ENCODE measurements at regions not wholly inside any gene's neighbourhood (a gene's known extent, or its start where the extent isn't known, plus 50 kb on each side); places are given as distances from the start of the nearest gene placed in this dataset.
"Not testable (repeated sequence)": the region's sequence is repeated elsewhere in the genome, so short reads cannot be mapped to it uniquely, and the experiment has no call there.

- no peaks in the 10 kb centered on the region for H3K9me3 ChIP-seq (ENCODE audit: control insufficient read depth, insufficient read depth, low read length)
- H3K4me3 ChIP-seq (ENCODE audit: low read depth, low read length): no peak overlapping the region
- H3K27me3 ChIP-seq (ENCODE audit: control insufficient read depth, insufficient read depth, low read length): no peaks in the 10 kb centered on the region
- no peak for DNase-seq (ENCODE audit: low read depth, low spot score)
- CTCF ChIA-PET: no interaction called here
- no peak overlapping the region for H3K27ac ChIP-seq (ENCODE audit: low read depth, low read length)
- TF ChIP-seq CTCF (IDR thresholded peaks at IDR 0.05; ENCODE audit: low read depth, low read length): no peak
- POLR2A ChIA-PET: no interaction called here
Measured at GRCh38 chr13:31543190-31543589, 196.1 kb upstream of the RXFP2 start.

GRCh38 chr13:31545616-31546015 is 193.7 kb upstream of the RXFP2 start:
- H3K9me3 ChIP-seq (ENCODE audit: control insufficient read depth, insufficient read depth, low read length): no peaks in the 10 kb centered on the region
- no peaks in the 10 kb centered on the region for H3K27me3 ChIP-seq (ENCODE audit: control insufficient read depth, insufficient read depth, low read length)
- POLR2A ChIA-PET: no interaction called here
- CTCF ChIA-PET: interaction anchor here (0.7 kb wide), 1 partner anchor 8 kb away, joined by 3 read pairs; no protein-coding TSS in a partner anchor
- no peak for TF ChIP-seq CTCF (IDR thresholded peaks at IDR 0.05; ENCODE audit: low read depth, low read length)
- H3K4me3 ChIP-seq (ENCODE audit: low read depth, low read length): no peak overlapping the region
- no peak for DNase-seq (ENCODE audit: low read depth, low spot score)
- no peak overlapping the region for H3K27ac ChIP-seq (ENCODE audit: low read depth, low read length)

GRCh38 chr13:31556376-31556775 is 182.9 kb upstream of the RXFP2 start:
- CTCF ChIA-PET: interaction anchor here (2.0 kb wide), 1 partner anchor 19 kb away, joined by 7 read pairs; no protein-coding TSS in a partner anchor
- H3K27me3 ChIP-seq (ENCODE audit: control insufficient read depth, insufficient read depth, low read length): no peaks in the 10 kb centered on the region
- no peak for DNase-seq (ENCODE audit: low read depth, low spot score)
- no peak overlapping the region for H3K4me3 ChIP-seq (ENCODE audit: low read depth, low read length)
- POLR2A ChIA-PET: no interaction called here
- H3K9me3 ChIP-seq (ENCODE audit: control insufficient read depth, insufficient read depth, low read length): no peaks in the 10 kb centered on the region
- no peak overlapping the region for H3K27ac ChIP-seq (ENCODE audit: low read depth, low read length)
- no peak for TF ChIP-seq CTCF (IDR thresholded peaks at IDR 0.05; ENCODE audit: low read depth, low read length)

- POLR2A ChIA-PET; H3K4me3 ChIP-seq (ENCODE audit: low read depth, low read length); CTCF ChIA-PET; H3K27me3 ChIP-seq (ENCODE audit: control insufficient read depth, insufficient read depth, low read length); H3K9me3 ChIP-seq (ENCODE audit: control insufficient read depth, insufficient read depth, low read length); DNase-seq (ENCODE audit: low read depth, low spot score); H3K27ac ChIP-seq (ENCODE audit: low read depth, low read length): not testable (repeated sequence)
Measured at GRCh38 chr13:31584221-31584620, 155.1 kb upstream of the RXFP2 start.

- DNase-seq (ENCODE audit: low read depth, low spot score): no peak
- Histone ChIP-seq H3K27me3 (ENCODE audit: control insufficient read depth, insufficient read depth, low read length) (peaks cover 11% of the 10 kb centered on the region), H3K9me3 (ENCODE audit: control insufficient read depth, insufficient read depth, low read length) (peaks cover 3% of the 10 kb centered on the region; the same call in 1 of the 2 replicates), H3K4me3 (ENCODE audit: low read depth, low read length) (no peak overlapping the region), H3K27ac (ENCODE audit: low read depth, low read length) (no peak overlapping the region)
- ChIA-PET CTCF (no interaction called here), POLR2A (no interaction called here)
- TF ChIP-seq CTCF (IDR thresholded peaks at IDR 0.05; ENCODE audit: low read depth, low read length): no peak
Measured at GRCh38 chr13:31587698-31588266, 151.5 kb upstream of the RXFP2 start.

All from AG04450 (cell line).